Gastroesophageal sphincter (tissue), 4 donors: ENCODE measurements at regions not wholly inside any gene's neighbourhood (a gene's known extent, or its start where the extent isn't known, plus 50 kb on each side); places are given as distances from the start of the nearest gene placed in this dataset.

ENCODE experiments used
- ATAC-seq: fragments of 150-250 bp; one replicate; pipeline ENCODE4 v1.9.1; 2016; ENCODE audit warnings: mild to moderate bottlenecking, moderate library complexity
- H3K27ac ChIP-seq, 4 donors: fragments of 200-600 bp; sonication (generic) in 3 of 4; 1 replicate in 3 of 4; 2 replicates in 1 of 4; pipeline ENCODE4 v1.5.1; 2016 to 2019
- H3K27me3 ChIP-seq: fragments of 200-600 bp; sonication (generic); one replicate; pipeline ENCODE4 v1.5.1; 2019
- H3K36me3 ChIP-seq, 2 donors: fragments of 200-600 bp; sonication (generic); one replicate each; pipeline ENCODE4 v1.5.1; 2019; ENCODE audit warnings: control low read depth in 1 of 2
- H3K4me1 ChIP-seq, 3 donors: fragments of 200-600 bp; sonication (generic); 1 replicate in 2 of 3; 2 replicates in 1 of 3; pipeline ENCODE4 v1.5.1; 2016 to 2019; ENCODE audit warnings: control low read depth in 2 of 3
- H3K4me3 ChIP-seq, 2 donors: fragments of 200-600 bp; sonication (generic); one replicate each; pipeline ENCODE4 v1.5.1; 2019; ENCODE audit warnings: mild to moderate bottlenecking in 1 of 2, moderate library complexity in 1 of 2
- H3K9me3 ChIP-seq, 3 donors: fragments of 200-600 bp; sonication (generic); one replicate each; pipeline ENCODE4 v1.5.1; 2017 to 2019; ENCODE audit warnings: control low read depth in 2 of 3
- EP300 ChIP-seq: sonication (generic); formaldehyde crosslinking; IDR thresholded peaks from one replicate; pipeline ENCODE4 v1.6.1; 2017; ENCODE audit warnings: antibody characterized with exemption, mild to moderate bottlenecking
- POLR2A ChIP-seq, 2 donors: fragments of 450-650 bp; IDR thresholded peaks; one replicate each; pipeline ENCODE4 v1.6.1; 2017; ENCODE audit warnings: antibody characterized with exemption in 2 of 2, mild to moderate bottlenecking in 2 of 2, moderate library complexity in 1 of 2
- POLR2AphosphoS5 ChIP-seq: sonication (generic); formaldehyde crosslinking; IDR thresholded peaks from one replicate; pipeline ENCODE4 v1.6.1; 2017; ENCODE audit warnings: antibody characterized with exemption
- WGBS, 2 donors: methylation state at CpG; one replicate each; pipeline ENCODE4 v1.1.5; 2018; ENCODE audit warnings: low coverage in 1 of 2; 5-methylcytosine and 5-hydroxymethylcytosine counted together
- TF ChIP-seq, protein P1 (sequence below), 4 experiments: fragments of 200-600 bp in 2 of 4; fragments of 450-650 bp in 2 of 4; sonication (generic) in 1 of 4; IDR thresholded peaks; one replicate each; pipeline ENCODE4 v1.5.1; 2017 to 2019; ENCODE audit warnings: antibody characterized with exemption in 4 of 4, mild to moderate bottlenecking in 2 of 4, moderate library complexity in 2 of 4

DNA sequence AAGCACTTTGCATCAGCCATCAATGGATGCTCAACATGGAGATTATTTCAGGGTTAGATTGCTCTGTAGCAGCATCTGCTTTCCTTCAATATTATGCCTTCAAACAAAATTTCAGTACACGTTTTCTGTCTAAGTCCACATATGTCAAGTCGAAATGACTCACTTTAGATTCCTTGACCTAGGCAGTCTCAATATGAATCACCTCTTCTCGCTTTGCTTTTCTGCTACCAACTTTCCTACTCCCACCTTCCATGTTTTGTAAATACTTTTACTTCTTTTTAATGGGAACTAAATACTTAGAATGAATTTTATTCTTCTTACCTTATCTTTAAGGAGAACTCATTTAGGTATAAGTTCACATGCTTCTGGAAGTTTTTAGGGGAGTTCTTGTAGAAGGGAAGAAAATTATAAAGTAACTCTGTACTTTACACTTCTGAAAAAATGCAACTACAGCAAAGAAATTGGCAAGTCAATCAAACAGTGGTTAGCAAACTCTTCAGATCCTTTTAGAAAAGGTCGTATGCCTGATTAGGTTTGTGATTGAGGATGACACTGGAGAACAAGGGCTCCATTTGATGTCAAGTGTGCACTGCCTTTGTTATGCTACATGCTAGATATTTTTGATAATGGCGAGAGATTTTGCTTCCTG is 478.5 kb upstream of the SMARCA2 start:
- WGBS, 2 donors = 64 to 69% methylated on average over 4 to 5 of the region's 5 CpGs
- H3K27ac ChIP-seq = no peak overlapping the region
- TF ChIP-seq EP300 = no peak
- no peak for TF ChIP-seq POLR2AphosphoS5
- TF ChIP-seq, protein P1, sequence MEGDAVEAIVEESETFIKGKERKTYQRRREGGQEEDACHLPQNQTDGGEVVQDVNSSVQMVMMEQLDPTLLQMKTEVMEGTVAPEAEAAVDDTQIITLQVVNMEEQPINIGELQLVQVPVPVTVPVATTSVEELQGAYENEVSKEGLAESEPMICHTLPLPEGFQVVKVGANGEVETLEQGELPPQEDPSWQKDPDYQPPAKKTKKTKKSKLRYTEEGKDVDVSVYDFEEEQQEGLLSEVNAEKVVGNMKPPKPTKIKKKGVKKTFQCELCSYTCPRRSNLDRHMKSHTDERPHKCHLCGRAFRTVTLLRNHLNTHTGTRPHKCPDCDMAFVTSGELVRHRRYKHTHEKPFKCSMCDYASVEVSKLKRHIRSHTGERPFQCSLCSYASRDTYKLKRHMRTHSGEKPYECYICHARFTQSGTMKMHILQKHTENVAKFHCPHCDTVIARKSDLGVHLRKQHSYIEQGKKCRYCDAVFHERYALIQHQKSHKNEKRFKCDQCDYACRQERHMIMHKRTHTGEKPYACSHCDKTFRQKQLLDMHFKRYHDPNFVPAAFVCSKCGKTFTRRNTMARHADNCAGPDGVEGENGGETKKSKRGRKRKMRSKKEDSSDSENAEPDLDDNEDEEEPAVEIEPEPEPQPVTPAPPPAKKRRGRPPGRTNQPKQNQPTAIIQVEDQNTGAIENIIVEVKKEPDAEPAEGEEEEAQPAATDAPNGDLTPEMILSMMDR (IDR thresholded peaks at IDR 0.05) = no peak
- no peak for TF ChIP-seq POLR2A (IDR thresholded peaks at IDR 0.05)
- H3K27me3 ChIP-seq = no peaks in the 10 kb centered on the region
- H3K4me1 ChIP-seq = no peaks in the 10 kb centered on the region
- no peak overlapping the region for H3K4me3 ChIP-seq
- no peaks in the 10 kb centered on the region for H3K9me3 ChIP-seq
- no peaks in the 10 kb centered on the region for H3K36me3 ChIP-seq
- no peak for ATAC-seq

DNA sequence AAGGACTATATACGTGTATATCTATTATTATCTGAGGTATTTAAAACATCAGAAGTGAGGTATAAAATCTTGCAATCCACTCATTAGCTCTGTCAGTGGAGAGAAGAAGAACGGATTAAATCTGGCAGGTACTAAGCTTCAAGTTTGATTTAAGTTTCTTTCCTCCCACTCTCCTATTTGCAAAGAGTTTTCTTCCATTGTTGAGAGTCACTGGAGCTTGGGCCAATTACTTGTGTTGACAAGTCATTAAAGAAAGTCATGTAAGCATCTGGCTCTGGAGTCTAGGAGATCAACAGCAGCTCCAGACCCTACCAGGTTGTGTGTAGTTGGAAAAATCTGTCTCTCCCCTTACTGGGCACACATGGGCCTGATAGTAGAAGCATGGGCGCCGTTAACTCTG is 476.8 kb upstream of the SMARCA2 start:
- H3K27ac ChIP-seq = no peak overlapping the region
- no peaks in the 10 kb centered on the region for H3K36me3 ChIP-seq
- 61 to 70% methylated on average over 4 of the region's 4 CpGs for WGBS, 2 donors
- no peaks in the 10 kb centered on the region for H3K4me1 ChIP-seq
- no peak for ATAC-seq
- TF ChIP-seq POLR2A (IDR thresholded peaks at IDR 0.05) = no peak
- no peak for TF ChIP-seq EP300
- no peak for TF ChIP-seq POLR2AphosphoS5
- TF ChIP-seq, protein P1 (IDR thresholded peaks at IDR 0.05) = no peak
- no peaks in the 10 kb centered on the region for H3K27me3 ChIP-seq
- H3K9me3 ChIP-seq = no peaks in the 10 kb centered on the region
- H3K4me3 ChIP-seq = no peak overlapping the region

DNA sequence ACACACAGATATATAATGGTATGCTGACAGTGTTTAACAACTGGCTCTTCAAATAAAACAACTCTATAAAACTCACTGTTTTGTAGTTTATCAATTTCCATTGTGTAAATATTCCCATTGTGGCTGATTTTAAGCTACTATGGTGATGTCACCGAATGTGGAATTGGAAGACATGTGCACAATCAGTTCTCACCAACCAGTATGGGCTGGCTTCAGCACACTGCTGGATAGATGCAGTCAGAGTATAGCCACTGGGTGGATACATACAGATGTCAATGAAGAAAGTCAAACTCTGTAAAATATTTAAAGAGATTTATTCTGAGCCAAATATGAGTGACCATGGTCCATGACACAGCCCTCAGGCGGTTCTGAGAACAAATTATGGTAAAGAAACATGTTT is 475.9 kb upstream of the SMARCA2 start:
- ATAC-seq = no peak
- TF ChIP-seq, protein P1 (IDR thresholded peaks at IDR 0.05) = no peak
- TF ChIP-seq POLR2AphosphoS5 (no peak), EP300 (no peak), POLR2A (IDR thresholded peaks at IDR 0.05) (no peak)

DNA sequence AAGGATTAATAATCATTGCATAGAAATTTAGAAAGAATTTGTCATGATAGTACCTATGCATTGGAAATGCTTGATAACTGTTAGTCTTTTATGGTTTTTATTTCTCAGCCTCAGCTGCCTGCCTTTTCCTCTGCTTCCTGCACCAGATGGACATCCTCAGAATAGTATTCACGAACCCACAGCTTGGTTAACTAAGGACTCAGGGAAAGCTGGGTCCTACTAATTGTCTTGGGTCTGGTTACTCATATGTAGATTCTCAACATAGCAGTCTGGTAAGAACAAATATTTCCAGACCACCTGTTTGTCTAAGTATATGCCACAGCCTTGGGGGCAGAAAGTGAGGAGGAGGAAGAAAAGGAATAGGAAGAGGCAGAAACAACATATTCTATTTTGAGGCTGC is 464.5 kb upstream of the SMARCA2 start:
- no peak for ATAC-seq
- WGBS, 2 donors = 22 to 50% methylated on average over 1 of the region's 1 CpG
- H3K4me1 ChIP-seq = no peaks in the 10 kb centered on the region

More for the DNA sequence above, 475.9 kb upstream of the SMARCA2 start:
- H3K4me3 ChIP-seq = no peak overlapping the region
- no peaks in the 10 kb centered on the region for H3K27me3 ChIP-seq
- WGBS, 2 donors = 85 to 100% methylated on average over 2 of the region's 2 CpGs
- H3K4me1 ChIP-seq = no peaks in the 10 kb centered on the region
- no peaks in the 10 kb centered on the region for H3K36me3 ChIP-seq
- H3K9me3 ChIP-seq = no peaks in the 10 kb centered on the region
- H3K27ac ChIP-seq = no peak overlapping the region

More for the DNA sequence above, 464.5 kb upstream of the SMARCA2 start:
- Histone ChIP-seq H3K36me3 (no peaks in the 10 kb centered on the region), H3K9me3 (peaks cover 0 to 6% (median 0%) of the 10 kb centered on the region in 3 donors), H3K27ac (no peak overlapping the region), H3K27me3 (no peaks in the 10 kb centered on the region), H3K4me3 (no peak overlapping the region)
- TF ChIP-seq, protein P1 (IDR thresholded peaks at IDR 0.05) = no peak
- TF ChIP-seq POLR2AphosphoS5 = no peak
